Spinal cord (tissue), 9 donors: ENCODE measurements at regions not wholly inside any gene's neighbourhood (a gene's known extent, or its start where the extent isn't known, plus 50 kb on each side); places are given as distances from the start of the nearest gene placed in this dataset.
"Not testable (repeated sequence)": the region's sequence is repeated elsewhere in the genome, so short reads cannot be mapped to it uniquely, and the experiment has no call there.

Source experiments
- DNase-seq, 6 donors: peaks; one replicate each; pipeline versions ENCODE4 v3.0.0 to v3.0.0-alpha.2; 2013 to 2015; ENCODE audit warnings: low spot score in 6 of 6, low read depth in 4 of 6
- H3K27ac ChIP-seq: one replicate; pipeline ENCODE4 v1.5.1; 2013; ENCODE audit warnings: low read depth, low read length, control low read depth
- H3K27me3 ChIP-seq: one replicate; pipeline ENCODE4 v1.6.1; 2013; ENCODE audit warnings: low read length; ENCODE audit not compliant: control insufficient read depth, insufficient read depth
- H3K36me3 ChIP-seq: one replicate; pipeline ENCODE4 v1.6.1; 2013; ENCODE audit warnings: low read length; ENCODE audit not compliant: control insufficient read depth, insufficient read depth
- H3K4me1 ChIP-seq: one replicate; pipeline ENCODE4 v1.6.1; 2013; ENCODE audit warnings: low read length; ENCODE audit not compliant: control insufficient read depth, insufficient read depth
- H3K4me3 ChIP-seq: one replicate; pipeline ENCODE4 v1.5.1; 2013; ENCODE audit warnings: low read depth, low read length, control low read depth
- H3K9me3 ChIP-seq: one replicate; pipeline ENCODE4 v1.6.1; 2013; ENCODE audit warnings: low read length; ENCODE audit not compliant: control insufficient read depth, insufficient read depth
- WGBS: methylation state at CpG from one replicate; pipeline ENCODE4 v1.1.5; 2013; ENCODE audit warnings: missing lambda C conversion rate; ENCODE audit not compliant: insufficient coverage; 5-methylcytosine and 5-hydroxymethylcytosine counted together
- donor health status: healthy.

DNA sequence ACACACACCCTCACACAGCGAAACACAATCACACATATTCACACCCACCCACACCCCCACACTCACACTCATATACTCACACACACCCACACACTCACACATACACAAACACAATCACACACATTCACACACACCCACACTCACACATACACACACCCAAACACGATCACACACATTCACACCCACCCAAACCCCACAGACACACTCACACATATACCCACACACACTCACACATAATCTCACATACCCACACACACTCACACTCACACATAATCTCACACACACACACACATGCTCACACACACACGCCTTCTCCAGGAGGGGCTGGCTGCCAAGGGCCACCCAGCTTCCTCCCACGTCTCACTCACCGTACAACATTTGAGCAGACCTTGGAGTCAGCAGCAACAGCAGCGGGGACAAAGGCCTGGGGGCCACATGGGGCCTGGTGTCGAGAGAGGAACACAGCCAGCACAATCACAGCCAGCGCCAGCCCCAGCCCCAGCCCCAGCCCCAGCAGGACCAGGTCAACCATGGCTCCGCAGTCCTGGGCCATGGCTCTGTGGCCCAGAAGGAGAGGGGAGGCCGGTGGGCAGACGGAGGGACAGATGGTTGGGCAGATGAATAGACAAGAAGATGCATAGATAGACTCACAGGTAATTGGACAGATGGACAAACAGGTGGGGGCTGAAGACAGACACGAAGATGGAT lies 932.9 kb downstream of the TUBA3C start:
- not testable (repeated sequence) for H3K4me1 ChIP-seq, H3K27ac ChIP-seq, H3K4me3 ChIP-seq, DNase-seq, H3K27me3 ChIP-seq, H3K36me3 ChIP-seq, H3K9me3 ChIP-seq
- WGBS, result 79% methylated on average over 12 of the region's 12 CpGs

GRCh38 chr13:18240086-18240485 lies 941.5 kb downstream of the TUBA3C start:
- H3K4me1 ChIP-seq, H3K36me3 ChIP-seq, DNase-seq, H3K4me3 ChIP-seq, H3K27me3 ChIP-seq, H3K9me3 ChIP-seq, H3K27ac ChIP-seq: not testable (repeated sequence)
- 83% methylated on average over 2 of the region's 3 CpGs for WGBS

DNA sequence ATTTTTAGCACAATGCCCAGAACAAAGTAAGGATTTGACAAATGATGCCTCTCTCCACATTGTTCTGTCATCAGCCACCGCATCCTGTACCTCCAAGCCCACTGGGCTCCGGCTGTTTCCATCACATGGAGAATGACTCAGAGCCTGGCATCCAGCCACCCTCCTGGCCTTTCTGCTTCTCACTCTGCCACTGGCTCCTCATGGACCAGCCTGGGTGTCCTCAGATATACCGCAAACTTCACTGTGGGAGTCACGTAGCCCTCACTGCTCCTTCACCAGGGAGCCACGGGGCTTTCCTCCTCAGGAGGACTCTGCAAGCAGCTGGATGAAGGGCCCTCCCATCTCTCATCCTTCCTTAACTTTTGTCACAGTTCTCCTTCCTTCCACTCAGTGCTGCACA lies 943.0 kb downstream of the TUBA3C start:
- not testable (repeated sequence) for H3K36me3 ChIP-seq, DNase-seq, H3K4me3 ChIP-seq, H3K27me3 ChIP-seq, H3K4me1 ChIP-seq, H3K9me3 ChIP-seq, H3K27ac ChIP-seq
- 59% methylated on average over 5 of the region's 5 CpGs for WGBS

DNA sequence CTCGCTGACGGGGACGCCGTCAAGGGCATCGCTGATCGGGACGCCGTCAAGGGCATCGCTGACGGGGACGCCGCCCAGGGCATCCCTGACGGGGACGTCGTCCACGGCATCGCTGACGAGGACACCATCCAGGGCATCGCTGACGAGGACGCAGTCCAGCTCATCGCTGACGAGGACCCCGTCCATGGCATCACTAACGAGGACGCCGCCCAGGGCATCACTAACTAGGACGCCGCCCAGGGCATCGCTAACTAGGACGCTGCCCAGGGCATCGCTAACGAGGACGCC lies 945.2 kb downstream of the TUBA3C start:
- no peaks in the 10 kb centered on the region for H3K36me3 ChIP-seq
- no peak overlapping the region for H3K27ac ChIP-seq
- H3K4me3 ChIP-seq, result no peak overlapping the region
- 88% methylated on average over 34 of the region's 34 CpGs for WGBS
- H3K4me1 ChIP-seq, result no peaks in the 10 kb centered on the region
- DNase-seq, result no peak
- H3K9me3 ChIP-seq, result peaks cover 7% of the 10 kb centered on the region
- no peaks in the 10 kb centered on the region for H3K27me3 ChIP-seq

GRCh38 chr13:18235756-18236527 lies 945.7 kb downstream of the TUBA3C start:
- WGBS, result 92% methylated on average over 94 of the region's 94 CpGs
- H3K4me1 ChIP-seq, result no peaks in the 10 kb centered on the region
- no peak overlapping the region for H3K4me3 ChIP-seq
- no peaks in the 10 kb centered on the region for H3K36me3 ChIP-seq
- H3K27ac ChIP-seq, result no peak overlapping the region
- peaks cover 7% of the 10 kb centered on the region for H3K9me3 ChIP-seq
- no peak for DNase-seq
- no peaks in the 10 kb centered on the region for H3K27me3 ChIP-seq

DNA sequence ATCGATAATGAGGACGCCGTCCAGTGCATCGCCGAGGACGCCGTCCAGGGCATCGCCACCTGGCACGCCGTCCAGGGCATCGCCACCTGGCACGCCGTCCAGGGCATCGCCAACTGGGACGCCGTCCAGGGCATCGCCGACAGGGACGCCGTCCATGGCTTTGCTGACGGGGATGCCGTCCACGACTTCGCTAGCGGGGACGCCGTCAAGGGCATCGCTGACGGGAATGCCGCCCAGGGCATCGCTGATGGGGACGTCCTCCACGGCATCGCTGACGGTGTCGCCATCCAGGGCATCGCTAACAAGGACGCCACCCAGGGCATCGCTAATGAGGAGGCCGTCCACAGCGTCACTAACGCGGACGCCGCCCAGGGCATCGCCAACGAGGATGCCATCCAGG lies 946.5 kb downstream of the TUBA3C start:
- 92% methylated on average over 47 of the region's 47 CpGs for WGBS
- no peak overlapping the region for H3K4me3 ChIP-seq
- DNase-seq, result no peak
- no peak overlapping the region for H3K27ac ChIP-seq
- no peaks in the 10 kb centered on the region for H3K27me3 ChIP-seq
- H3K4me1 ChIP-seq, result no peaks in the 10 kb centered on the region
- no peaks in the 10 kb centered on the region for H3K36me3 ChIP-seq
- H3K9me3 ChIP-seq, result peaks cover 7% of the 10 kb centered on the region

- H3K36me3 ChIP-seq, H3K4me3 ChIP-seq, H3K27ac ChIP-seq, H3K4me1 ChIP-seq, H3K27me3 ChIP-seq, DNase-seq, H3K9me3 ChIP-seq: not testable (repeated sequence)
- WGBS, result 92% methylated on average over 56 of the region's 56 CpGs
Observed at GRCh38 chr13:18234451-18234850, 947.2 kb downstream of the TUBA3C start.

DNA sequence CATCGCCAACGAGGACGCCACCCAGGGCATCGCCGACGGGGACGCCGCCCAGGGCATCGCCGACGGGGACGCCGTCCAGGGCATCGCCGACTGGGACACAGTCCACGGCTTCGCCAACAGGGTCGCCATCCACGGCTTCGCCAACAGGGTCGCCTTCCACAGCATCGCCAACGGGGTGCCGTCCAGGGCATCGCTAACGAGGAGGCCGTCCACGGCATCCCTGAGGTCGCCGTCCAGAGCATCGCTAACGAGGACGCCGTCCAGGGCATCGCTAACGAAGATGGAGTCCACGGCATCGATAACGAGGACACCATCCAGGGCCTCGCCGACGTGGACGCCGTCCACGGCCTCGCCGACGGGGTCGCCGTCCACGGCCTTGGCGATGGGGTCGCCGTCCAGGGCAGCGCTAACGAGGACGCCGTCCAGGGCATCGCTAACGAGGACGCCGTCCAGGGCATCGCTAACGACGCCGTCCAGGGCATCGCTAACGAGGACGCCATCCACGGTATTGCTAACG lies 947.8 kb downstream of the TUBA3C start:
- H3K4me1 ChIP-seq, result no peaks in the 10 kb centered on the region
- no peaks in the 10 kb centered on the region for H3K36me3 ChIP-seq
- H3K27me3 ChIP-seq, result no peaks in the 10 kb centered on the region
- H3K4me3 ChIP-seq, result no peak overlapping the region
- H3K9me3 ChIP-seq, result peaks cover 7% of the 10 kb centered on the region
- DNase-seq, result no peak
- WGBS, result 95% methylated on average over 71 of the region's 71 CpGs
- H3K27ac ChIP-seq, result no peak overlapping the region

DNA sequence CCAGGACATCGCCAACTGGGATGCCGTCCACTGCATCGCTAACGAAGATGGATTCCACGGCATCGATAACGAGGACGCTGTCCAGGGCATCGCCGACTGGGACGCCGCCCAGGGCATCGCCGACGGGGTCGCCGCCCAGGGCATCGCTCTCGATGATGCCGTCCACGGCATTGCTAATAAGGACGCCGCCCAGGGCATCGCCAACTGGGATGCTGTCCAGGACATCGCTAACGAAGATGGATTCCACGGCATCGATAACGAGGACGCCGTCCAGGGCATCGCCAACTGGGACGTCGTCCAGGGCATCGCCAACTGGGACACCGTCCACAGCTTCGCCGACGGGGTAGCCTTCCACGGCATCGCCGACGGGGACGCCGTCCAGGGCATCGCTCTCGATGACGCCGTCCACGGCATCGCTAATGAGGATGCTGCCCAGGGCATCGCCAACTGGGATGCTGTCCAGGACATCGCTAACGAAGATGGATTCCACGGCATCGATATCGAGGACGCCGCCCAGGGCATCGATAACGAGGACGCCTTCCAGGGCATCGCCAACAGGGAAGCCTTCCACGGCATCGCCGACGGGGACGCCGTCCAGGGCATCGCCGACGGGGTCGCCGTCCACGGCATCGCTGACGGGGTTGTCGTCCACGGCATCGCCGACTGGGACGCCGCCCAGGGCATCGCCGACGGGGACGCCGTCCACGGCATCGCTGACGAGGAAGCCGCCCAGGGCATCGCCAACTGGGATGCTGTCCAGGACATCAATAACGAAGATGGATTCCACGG lies 948.4 kb downstream of the TUBA3C start:
- H3K4me1 ChIP-seq, result no peaks in the 10 kb centered on the region
- DNase-seq, result no peak
- H3K36me3 ChIP-seq, result no peaks in the 10 kb centered on the region
- H3K27ac ChIP-seq, result no peak overlapping the region
- H3K27me3 ChIP-seq, result no peaks in the 10 kb centered on the region
- H3K4me3 ChIP-seq, result no peak overlapping the region
- peaks cover 7% of the 10 kb centered on the region for H3K9me3 ChIP-seq
- 94% methylated on average over 95 of the region's 95 CpGs for WGBS
